ENCODE measurements at regions not wholly inside any gene's neighbourhood (a gene's known extent, or its start where the extent isn't known, plus 50 kb on each side); places are given as distances from the start of the nearest gene placed in this dataset.

DNA sequence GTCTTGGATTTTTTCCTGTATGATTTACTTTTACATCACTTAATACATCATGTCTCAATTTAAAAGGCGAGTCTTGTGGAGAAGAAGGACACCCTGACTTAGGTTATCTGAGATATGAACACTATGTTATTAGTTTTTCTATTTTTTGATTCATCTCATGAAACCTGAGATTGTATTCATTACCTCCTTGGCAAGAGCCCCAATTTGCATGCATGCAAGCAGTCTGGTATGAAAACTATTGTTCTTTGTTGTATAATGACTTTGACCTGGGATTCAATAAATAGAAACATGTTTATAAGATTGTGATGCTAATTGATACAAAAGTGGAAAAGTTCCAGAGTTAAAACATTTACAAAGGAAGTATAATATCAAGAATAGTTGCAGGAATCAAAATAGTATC is 576.1 kb downstream of the NOVA1 start:
- Histone ChIP-seq H3K4me1 (ENCODE audit: control insufficient read depth, insufficient read depth, low read length) (no peaks in the 10 kb centered on the region), H3K23ac (ENCODE audit: low read depth, low read length) (no peak overlapping the region), H3K27ac (ENCODE audit: insufficient read depth, low read length) (no peak overlapping the region), H3K18ac (ENCODE audit: low read depth, low read length) (no peak overlapping the region), H4K5ac (ENCODE audit: low read depth, low read length) (no peak overlapping the region), H3K79me1 (ENCODE audit: low read depth in 1 of 2, low read length in 2 of 2) (no peaks in the 10 kb centered on the region), H3K9ac (ENCODE audit: low read depth, low read length) (no peak overlapping the region), H3K9me1 (ENCODE audit: insufficient read depth, low read length) (no peaks in the 10 kb centered on the region), H2BK20ac (ENCODE audit: low read depth, low read length) (no peak overlapping the region), H3K56ac (ENCODE audit: extremely low read depth, insufficient read depth, low read length) (no peak overlapping the region), H4K91ac (ENCODE audit: insufficient read depth, low read depth, low read length) (no peak overlapping the region), H3K4me3 (ENCODE audit: insufficient read depth, low read depth, low read length) (no peak overlapping the region), H3K14ac (replicated peaks; ENCODE audit: low read depth, low read length) (no peak overlapping the region), H2BK120ac (ENCODE audit: low read depth, low read length) (no peak overlapping the region), H3K36me3 (ENCODE audit: control insufficient read depth, insufficient read depth, low read length) (no peaks in the 10 kb centered on the region), H3K4me2 (ENCODE audit: low read depth, low read length) (no peak overlapping the region), H3K9me3 (ENCODE audit: control insufficient read depth, insufficient read depth, low read length) (peaks cover 4% of the 10 kb centered on the region; the same call in 1 of the 2 replicates), H3K27me3 (ENCODE audit: control insufficient read depth, insufficient read depth, low read length) (no peaks in the 10 kb centered on the region), H2BK15ac (ENCODE audit: low read depth, low read length) (no peak overlapping the region), H2AK5ac (ENCODE audit: low read depth, low read length) (no peak overlapping the region), H3K4ac (ENCODE audit: low read depth, low read length) (no peak overlapping the region), H2AK9ac (replicated peaks; ENCODE audit: low read depth, low read length, poor library complexity) (no peak overlapping the region), H2BK5ac (ENCODE audit: low read depth, low read length, poor library complexity, severe bottlenecking) (no peak overlapping the region), H2AFZ (replicated peaks; ENCODE audit: low read length, poor library complexity) (no peak overlapping the region), H4K8ac (ENCODE audit: low read depth in 2 of 2, low read length in 2 of 2) (no peak overlapping the region), H4K20me1 (ENCODE audit: insufficient read depth, low read length) (no peaks in the 10 kb centered on the region)
- in situ Hi-C loops (cut with MboI; ENCODE audit: low sequenced_read_pairs) (no loop called here), intact Hi-C loops (cut with micrococcal nuclease) (no loop called here), dilution Hi-C loops (cut with HindIII; ENCODE audit: low sequenced_read_pairs, unreplicated experiment) (no loop called here)
- DNase-seq (no peak), ATAC-seq (ENCODE audit: low read depth) (no peak)
- CTCF ChIA-PET, result no interaction called here
- BruUV-seq (replicated peaks), result no TSS peak
- TF ChIP-seq CTCF (conservative IDR thresholded peaks at IDR 0.05; ENCODE audit: low read depth, low read length), result no peak
- TF ChIP-seq, protein P1, sequence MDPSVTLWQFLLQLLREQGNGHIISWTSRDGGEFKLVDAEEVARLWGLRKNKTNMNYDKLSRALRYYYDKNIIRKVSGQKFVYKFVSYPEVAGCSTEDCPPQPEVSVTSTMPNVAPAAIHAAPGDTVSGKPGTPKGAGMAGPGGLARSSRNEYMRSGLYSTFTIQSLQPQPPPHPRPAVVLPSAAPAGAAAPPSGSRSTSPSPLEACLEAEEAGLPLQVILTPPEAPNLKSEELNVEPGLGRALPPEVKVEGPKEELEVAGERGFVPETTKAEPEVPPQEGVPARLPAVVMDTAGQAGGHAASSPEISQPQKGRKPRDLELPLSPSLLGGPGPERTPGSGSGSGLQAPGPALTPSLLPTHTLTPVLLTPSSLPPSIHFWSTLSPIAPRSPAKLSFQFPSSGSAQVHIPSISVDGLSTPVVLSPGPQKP (IDR thresholded peaks at IDR 0.05; ENCODE audit: borderline replicate concordance, low read depth, low read length), result no peak
- TF ChIP-seq USF2 (IDR thresholded peaks at IDR 0.05; ENCODE audit: low read depth, low read length), result no peak
- TF ChIP-seq CEBPB (IDR thresholded peaks at IDR 0.05; ENCODE audit: low read depth, low read length), result no peak
- TF ChIP-seq BHLHE40 (IDR thresholded peaks at IDR 0.05; ENCODE audit: low read depth, low read length), result no peak
- no peak for TF ChIP-seq NFE2L2 (IDR thresholded peaks at IDR 0.05; ENCODE audit: low read depth, low read length)
- TF ChIP-seq RFX5 (IDR thresholded peaks at IDR 0.05; ENCODE audit: low read depth, low read length), result no peak
- no peak for TF ChIP-seq CHD1 (IDR thresholded peaks at IDR 0.05; ENCODE audit: low read depth, low read length)
- WGBS, 2 experiments (ENCODE audit: extremely low coverage in 2 of 2, insufficient read length in 1 of 2), result no CpG with 5 or more reads among the region's 1 CpG
- POLR2A ChIA-PET (ENCODE audit: unreplicated experiment), result no interaction called here
